GM18498 (cell line): ENCODE measurements at regions not wholly inside any gene's neighbourhood (a gene's known extent, or its start where the extent isn't known, plus 50 kb on each side); places are given as distances from the start of the nearest gene placed in this dataset.

ENCODE experiments used
- ATAC-seq: cut with Tn5 transposase; IDR thresholded peaks from one replicate; pipeline ENCODE4 v1.9.1; 2021; ENCODE audit warnings: mild to moderate bottlenecking, moderate library complexity; ENCODE audit not compliant: unreplicated experiment

DNA sequence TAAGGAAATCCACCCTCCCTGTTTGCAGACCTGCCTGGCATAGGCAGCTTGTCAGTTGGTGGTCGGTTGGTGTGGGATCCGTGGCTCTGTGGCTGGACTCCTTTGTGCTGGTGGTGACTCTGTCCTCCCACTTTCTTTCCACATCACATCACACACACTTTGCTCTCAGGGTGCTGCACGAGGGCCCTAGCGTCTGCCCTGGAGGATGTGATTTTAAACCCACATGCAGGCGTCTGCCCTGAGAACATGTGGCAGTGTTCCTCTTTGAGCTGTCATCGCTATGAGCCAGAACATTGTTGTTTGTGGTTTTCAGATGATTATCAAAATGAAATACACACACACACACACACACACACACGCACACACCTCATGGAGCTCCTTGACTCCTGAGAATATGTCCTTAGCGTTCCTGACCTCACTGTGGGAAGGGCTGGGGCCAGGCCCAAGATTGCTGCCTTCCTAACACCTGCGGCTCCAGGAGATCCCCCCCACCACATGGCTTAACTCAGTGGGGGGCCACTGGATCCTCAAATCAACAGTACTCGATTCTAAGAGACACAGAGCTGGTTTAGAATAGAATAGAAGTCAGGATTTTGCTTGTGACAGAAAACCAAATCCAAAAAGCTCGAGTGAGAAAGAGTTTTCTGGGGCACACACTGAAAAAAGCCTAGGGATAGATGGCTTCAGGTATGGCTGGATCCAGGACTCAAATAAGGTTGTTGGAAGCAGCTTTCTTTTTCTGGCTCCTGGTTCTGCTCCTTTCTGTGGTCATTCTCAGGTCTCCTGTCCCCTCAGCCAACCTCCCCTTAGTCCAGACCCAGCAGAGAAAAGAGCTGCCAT, 54.8 kb downstream of the RTP5 start:
- ATAC-seq, result no peak

GRCh38 chr2:241924909-241925250, 55.4 kb downstream of the RTP5 start:
- ATAC-seq, result no peak

DNA sequence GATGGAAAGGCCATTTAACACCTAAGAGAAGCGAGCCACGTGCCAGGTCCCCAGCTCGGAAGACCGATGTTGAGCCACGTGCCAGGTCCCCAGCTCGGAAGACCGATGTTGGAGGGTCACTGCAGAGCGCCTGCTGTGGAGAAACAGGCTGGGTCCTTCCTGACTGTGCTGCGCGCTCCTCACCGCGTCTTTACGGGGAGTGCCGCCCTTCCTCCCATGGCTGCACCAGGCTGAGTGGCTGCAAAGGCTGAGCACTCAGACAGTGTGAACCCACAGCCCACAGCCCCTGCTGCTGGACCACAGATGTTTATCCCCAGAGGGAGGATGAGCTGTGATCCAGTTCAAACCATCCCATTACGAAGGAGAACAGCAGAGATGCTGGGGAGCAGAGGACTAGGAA, 55.7 kb downstream of the RTP5 start:
- ATAC-seq, result no peak

GRCh38 chr2:241925821-241926441, 56.4 kb downstream of the RTP5 start:
- ATAC-seq, result no peak

GRCh38 chr2:241926541-241927311, 57.2 kb downstream of the RTP5 start:
- ATAC-seq, result no peak

DNA sequence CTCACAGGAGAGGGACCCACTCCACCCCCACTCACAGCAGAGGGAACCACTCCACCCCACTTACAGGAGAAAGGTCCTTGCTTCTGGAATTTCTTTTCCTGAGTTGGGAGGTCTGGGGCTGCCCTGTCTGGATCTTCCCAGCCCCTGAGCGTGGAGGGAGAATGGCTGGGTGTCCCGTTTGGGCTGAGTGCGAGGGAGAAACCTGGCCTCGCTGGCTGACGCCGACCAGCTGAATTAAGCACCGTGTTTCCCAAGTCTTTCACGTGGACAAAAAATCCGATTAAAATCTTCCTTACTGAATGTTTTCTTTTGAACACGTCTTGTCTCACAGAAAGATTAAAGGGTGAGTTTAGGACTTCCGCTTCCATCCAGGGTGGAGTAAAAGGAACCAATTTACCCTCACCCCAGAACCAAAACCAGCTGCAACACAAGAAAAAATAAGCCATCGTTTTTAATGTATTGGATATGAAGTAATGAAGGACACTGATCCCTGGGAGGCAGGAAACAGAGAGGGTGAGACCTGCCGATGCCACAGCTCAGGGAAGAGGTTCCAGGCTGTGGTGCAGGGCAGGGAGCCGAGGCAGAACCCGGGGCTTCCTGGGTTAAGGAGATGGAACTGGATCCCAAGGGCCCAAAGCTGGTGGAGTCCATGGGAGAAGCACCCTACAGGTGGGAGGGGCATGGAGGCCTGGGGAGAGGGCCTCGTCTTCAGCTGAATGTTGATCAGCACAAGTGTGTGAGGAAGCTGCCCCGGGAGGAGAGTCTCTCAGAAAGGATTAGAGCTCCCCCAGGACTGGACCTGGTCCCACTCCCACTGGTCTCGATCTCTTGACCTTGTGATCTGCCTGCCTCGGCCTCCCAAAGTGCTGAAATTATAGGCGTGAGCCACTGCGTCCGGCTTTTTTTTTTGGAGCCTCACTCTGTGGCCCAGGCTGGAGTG, 60.3 kb downstream of the RTP5 start:
- ATAC-seq, result no peak

- ATAC-seq, result no peak
These were observed 61.8 kb downstream of the RTP5 start for GRCh38 chr2:241931084-241931975.

DNA sequence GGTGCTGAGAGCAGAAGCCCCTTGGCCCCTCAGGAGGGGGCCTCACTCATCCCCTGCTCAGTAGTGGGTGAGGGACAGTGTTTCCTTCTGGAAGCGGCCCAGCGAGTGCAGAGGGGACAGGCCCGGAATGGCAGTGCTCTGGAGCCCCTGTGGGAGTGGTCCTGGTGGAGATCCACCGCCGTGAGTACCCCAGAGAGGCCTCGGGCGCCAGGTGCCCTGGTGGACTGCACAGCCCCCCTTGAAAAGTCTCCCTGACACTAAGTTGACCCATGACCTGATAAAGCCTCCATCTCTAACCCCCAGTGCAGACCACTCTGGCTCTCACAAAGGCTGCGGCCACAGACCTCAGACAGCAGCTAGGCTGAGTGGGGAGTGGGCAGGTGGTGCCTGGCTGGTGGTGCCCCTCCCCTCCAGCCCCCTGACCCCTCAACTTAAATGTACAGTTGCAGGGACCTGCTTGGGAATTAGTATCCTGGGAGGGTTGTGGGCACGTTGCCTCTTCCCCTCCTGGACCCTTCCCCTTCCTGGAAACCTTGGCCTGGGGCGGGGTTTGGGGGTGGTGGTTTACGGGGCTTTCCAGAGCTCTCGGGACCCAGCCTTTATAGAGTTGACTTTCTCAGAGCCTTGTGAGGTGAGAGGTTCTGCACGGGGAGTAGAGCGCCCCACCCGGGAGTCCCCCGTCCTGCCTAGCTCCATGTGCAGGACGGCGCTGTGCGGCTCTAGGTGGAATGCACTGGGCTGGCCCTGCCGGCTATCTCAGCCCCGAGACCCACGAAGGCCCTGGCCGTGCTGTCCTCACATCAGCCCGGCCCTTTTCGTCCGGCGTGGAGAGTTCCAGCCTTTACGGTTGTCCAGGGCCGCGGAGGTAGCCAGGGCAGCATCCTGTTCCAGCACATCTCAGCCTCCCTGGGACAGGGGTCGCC, 62.7 kb downstream of the RTP5 start:
- no peak for ATAC-seq

GRCh38 chr2:241932899-241933178, 63.3 kb downstream of the RTP5 start:
- ATAC-seq, result no peak

- ATAC-seq, result no peak
These were observed 63.8 kb downstream of the RTP5 start for GRCh38 chr2:241933179-241933911.

- ATAC-seq, result no peak
These were observed 65.8 kb downstream of the RTP5 start for GRCh38 chr2:241935314-241935713.

DNA sequence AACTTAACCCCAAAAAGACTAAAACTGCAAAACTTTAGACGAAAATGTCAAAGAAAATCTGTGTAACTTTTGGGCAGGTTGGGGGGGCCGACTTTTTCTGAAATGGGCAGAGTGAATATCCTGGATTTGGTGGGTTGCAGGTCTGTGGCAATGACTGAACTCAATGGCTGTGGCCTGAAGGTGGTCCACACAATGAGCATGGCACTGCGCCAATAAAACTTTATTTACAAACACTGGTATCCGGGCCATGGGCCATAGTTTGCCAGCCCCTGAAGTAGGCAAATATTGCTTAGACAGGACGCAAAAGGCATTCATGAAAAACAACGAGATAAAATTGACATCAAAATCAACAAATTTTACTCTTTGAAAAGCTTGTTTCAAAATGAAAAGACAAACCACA, 66.2 kb downstream of the RTP5 start:
- ATAC-seq, result no peak

GRCh38 chr2:241936457-241937133, 67.1 kb downstream of the RTP5 start:
- ATAC-seq, result no peak

DNA sequence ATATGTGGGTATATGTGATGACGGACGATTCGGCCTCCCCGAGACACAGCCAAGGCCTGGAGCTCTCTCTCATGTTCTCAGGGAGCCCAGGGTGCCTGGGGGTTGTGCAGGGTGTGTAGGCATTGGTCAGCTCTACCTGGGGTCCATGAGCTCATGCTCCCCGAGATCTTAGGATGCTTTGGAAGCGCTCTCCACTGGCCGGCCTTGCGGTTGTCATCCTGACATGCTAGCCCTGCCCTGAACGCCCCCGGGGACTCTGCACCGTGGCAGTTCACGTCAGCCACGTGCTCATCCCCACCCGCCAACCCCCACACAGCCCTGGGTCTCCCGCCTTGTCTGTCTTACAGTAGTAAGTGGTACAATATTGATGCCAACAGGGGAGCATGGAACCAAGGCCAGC, 67.8 kb downstream of the RTP5 start:
- ATAC-seq, result no peak

GRCh38 chr2:241939541-241939940, 70.0 kb downstream of the RTP5 start:
- no peak for ATAC-seq

DNA sequence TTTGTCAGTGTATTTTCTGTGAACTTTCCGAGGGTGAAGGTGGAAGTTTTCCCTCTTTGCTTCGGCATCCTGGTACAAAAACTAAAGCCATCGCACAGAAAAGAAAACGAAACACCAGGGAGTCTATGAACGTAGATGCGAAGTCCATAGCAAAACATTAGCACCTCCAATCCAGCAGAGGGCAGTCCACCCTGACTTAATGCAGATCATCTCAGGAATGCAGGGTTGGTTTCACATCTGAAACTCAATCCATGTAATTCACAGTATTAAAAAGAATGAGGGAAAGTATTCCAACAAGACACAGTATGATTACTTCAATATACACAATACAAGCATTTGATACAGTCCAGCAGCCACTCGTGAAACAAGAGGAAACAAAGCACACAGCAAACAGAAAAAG, 70.8 kb downstream of the RTP5 start:
- ATAC-seq, result no peak

- ATAC-seq, result no peak
These were observed 72.3 kb downstream of the RTP5 start for GRCh38 chr2:241941691-241942301.
